ENCODE measurements at regions not wholly inside any gene's neighbourhood (a gene's known extent, or its start where the extent isn't known, plus 50 kb on each side); places are given as distances from the start of the nearest gene placed in this dataset.
"Not testable (repeated sequence)": the region's sequence is repeated elsewhere in the genome, so short reads cannot be mapped to it uniquely, and the experiment has no call there.

- DNase-seq (ENCODE audit: low read depth in 2 of 2), result no peak
Observed at GRCh38 chr18:53935399-53935798, 289.1 kb downstream of the MBD2 start.

- DNase-seq (ENCODE audit: low read depth in 2 of 2), result no peak
Observed at GRCh38 chr18:53920312-53921075, 304.0 kb downstream of the MBD2 start.

- no peak for DNase-seq (ENCODE audit: low read depth in 2 of 2)
Observed at GRCh38 chr18:53918091-53918490, 306.4 kb downstream of the MBD2 start.

GRCh38 chr18:53911200-53911599, 313.3 kb downstream of the MBD2 start:
- DNase-seq (ENCODE audit: low read depth in 2 of 2), result no peak

- DNase-seq (ENCODE audit: low read depth in 2 of 2), result peak in 1 of 2 donors; percentile 16
Observed at GRCh38 chr18:53909668-53910067, 314.8 kb downstream of the MBD2 start.

GRCh38 chr18:53907921-53908320, 316.5 kb downstream of the MBD2 start:
- no peak for DNase-seq (ENCODE audit: low read depth in 2 of 2)

- no peak for DNase-seq (ENCODE audit: low read depth in 2 of 2)
Observed at GRCh38 chr18:53906681-53907080, 317.8 kb downstream of the MBD2 start.

GRCh38 chr18:53894675-53895442, 329.6 kb downstream of the MBD2 start:
- DNase-seq (ENCODE audit: low read depth in 2 of 2), result no peak

- DNase-seq (ENCODE audit: low read depth in 2 of 2), result no peak
Observed at GRCh38 chr18:53887447-53887846, 337.0 kb downstream of the MBD2 start.

- no peak for DNase-seq (ENCODE audit: low read depth in 2 of 2)
Observed at GRCh38 chr18:53886058-53886457, 338.4 kb downstream of the MBD2 start.

GRCh38 chr18:53883771-53884170, 340.7 kb downstream of the MBD2 start:
- no peak for DNase-seq (ENCODE audit: low read depth in 2 of 2)

GRCh38 chr18:53874103-53874502, 350.4 kb downstream of the MBD2 start:
- no peak for DNase-seq (ENCODE audit: low read depth in 2 of 2)

GRCh38 chr18:53864770-53865169, 359.7 kb downstream of the MBD2 start:
- DNase-seq (ENCODE audit: low read depth in 2 of 2), result no peak

GRCh38 chr18:53862921-53863320, 361.5 kb downstream of the MBD2 start:
- DNase-seq (ENCODE audit: low read depth in 2 of 2), result no peak

GRCh38 chr18:53861185-53861584, 363.3 kb downstream of the MBD2 start:
- DNase-seq (ENCODE audit: low read depth in 2 of 2), result no peak

GRCh38 chr18:53859764-53860163, 364.7 kb downstream of the MBD2 start:
- no peak for DNase-seq (ENCODE audit: low read depth in 2 of 2)

- DNase-seq (ENCODE audit: low read depth in 2 of 2), result no peak
Observed at GRCh38 chr18:53850902-53851301, 373.6 kb downstream of the MBD2 start.

- DNase-seq (ENCODE audit: low read depth in 2 of 2), result no peak
Observed at GRCh38 chr18:53843763-53844162, 380.7 kb downstream of the MBD2 start.

GRCh38 chr18:53843113-53843760, 381.2 kb downstream of the MBD2 start:
- no peak for DNase-seq (ENCODE audit: low read depth in 2 of 2)

- no peak for DNase-seq (ENCODE audit: low read depth in 2 of 2)
Observed at GRCh38 chr18:53838746-53839145, 385.7 kb downstream of the MBD2 start.

GRCh38 chr18:53821141-53821540, 403.3 kb downstream of the MBD2 start:
- DNase-seq (ENCODE audit: low read depth in 2 of 2), result not testable (repeated sequence)

GRCh38 chr18:53819671-53820070, 404.8 kb downstream of the MBD2 start:
- no peak for DNase-seq (ENCODE audit: low read depth in 2 of 2)

All from dermis microvascular lymphatic vessel endothelial cell (primary cell).